ENCODE measurements at regions not wholly inside any gene's neighbourhood (a gene's known extent, or its start where the extent isn't known, plus 50 kb on each side); places are given as distances from the start of the nearest gene placed in this dataset.
"Not testable (repeated sequence)": the region's sequence is repeated elsewhere in the genome, so short reads cannot be mapped to it uniquely, and the experiment has no call there.

DNA sequence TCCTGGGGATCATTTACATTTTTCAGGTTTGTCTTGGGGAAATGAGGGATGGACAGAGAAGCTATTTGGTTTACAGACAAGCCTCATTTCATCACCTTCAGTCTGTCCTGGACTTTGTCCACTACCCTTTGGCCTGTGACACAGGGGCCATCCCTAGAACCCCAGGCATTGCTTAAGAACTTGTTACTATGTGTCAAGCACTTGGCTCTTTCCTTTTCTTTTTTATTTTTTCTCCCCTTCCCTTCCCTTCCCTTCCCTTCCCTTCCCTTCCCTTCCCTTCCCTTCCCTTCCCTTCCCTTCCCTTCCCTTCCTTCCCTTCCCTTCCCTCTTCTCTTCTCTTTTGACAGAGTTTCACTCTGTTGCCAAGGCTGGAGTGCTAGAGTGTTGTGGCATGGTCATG lies 253.1 kb downstream of the OLFM4 start:
- H3K4me1 Mint-ChIP-seq: no peaks in the 10 kb centered on the region
- H3K36me3 Mint-ChIP-seq (ENCODE audit: low read depth): no peaks in the 10 kb centered on the region
- CTCF ChIA-PET: interaction anchor here (0.6 kb wide), 1 partner anchor 39 kb away, joined by 6 read pairs; no protein-coding TSS in a partner anchor
- no peaks in the 10 kb centered on the region for H3K9me3 Mint-ChIP-seq
- DNase-seq: no peak
- POLR2A ChIA-PET: no interaction called here
- H3K27me3 Mint-ChIP-seq: no peaks in the 10 kb centered on the region
- H3K4me3 Mint-ChIP-seq: no peak overlapping the region
- H3K27ac Mint-ChIP-seq: no peak overlapping the region

DNA sequence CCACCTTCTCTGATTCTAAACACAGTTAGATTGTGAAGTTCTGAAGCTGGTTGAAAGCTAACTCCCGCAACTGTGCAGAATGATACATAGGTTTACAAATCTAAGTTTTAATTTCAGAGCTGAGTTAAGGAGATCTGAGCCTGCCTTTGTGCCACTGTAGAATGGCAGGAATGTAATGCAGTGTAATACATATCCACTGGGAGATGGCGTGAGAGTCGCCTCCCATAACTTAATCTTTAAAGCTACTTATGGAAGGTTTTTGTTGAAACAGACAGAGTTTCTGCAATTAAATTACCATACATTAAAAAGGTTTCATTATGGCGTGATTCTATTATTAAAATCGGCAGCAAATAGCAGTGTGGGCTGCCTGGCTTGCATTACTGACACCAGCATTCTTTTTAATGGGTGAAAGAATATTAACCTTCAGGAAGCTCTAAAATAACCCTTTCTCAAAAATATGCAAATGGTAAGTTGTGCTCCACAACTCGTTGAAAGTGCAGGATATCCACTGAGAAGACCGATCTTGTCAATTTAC lies 257.4 kb downstream of the OLFM4 start:
- Mint-ChIP-seq H3K9me3 (no peaks in the 10 kb centered on the region), H3K36me3 (ENCODE audit: low read depth) (no peaks in the 10 kb centered on the region), H3K27me3 (no peaks in the 10 kb centered on the region), H3K27ac (no peak overlapping the region), H3K4me1 (no peaks in the 10 kb centered on the region), H3K4me3 (no peak overlapping the region)
- ChIA-PET POLR2A (no interaction called here), CTCF (interaction anchor here (1.0 kb wide), 1 partner anchor 8 kb away, joined by 3 read pairs; no protein-coding TSS in a partner anchor)
- DNase-seq: no peak

DNA sequence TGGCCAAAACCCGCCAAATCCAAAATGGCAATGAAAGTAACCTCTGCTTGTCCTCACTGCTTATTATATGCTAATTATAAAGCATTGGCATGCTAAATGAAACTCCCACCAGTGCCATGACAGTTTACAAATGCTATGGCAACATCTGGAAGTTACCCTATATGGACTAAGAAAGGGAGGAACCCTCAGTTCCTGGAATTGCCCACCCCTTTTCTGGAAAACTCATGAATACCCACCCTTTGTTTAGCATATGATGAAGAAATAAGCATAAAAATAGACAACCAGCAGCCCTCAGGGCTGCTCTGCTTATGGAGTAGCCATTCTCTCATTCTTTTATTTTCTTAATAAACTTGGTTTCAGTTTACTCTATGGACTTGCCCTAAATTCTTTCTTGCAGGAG lies 269.8 kb downstream of the OLFM4 start:
- Mint-ChIP-seq H3K4me3 (no peak overlapping the region), H3K4me1 (no peaks in the 10 kb centered on the region), H3K36me3 (ENCODE audit: low read depth) (no peaks in the 10 kb centered on the region), H3K9me3 (no peaks in the 10 kb centered on the region), H3K27ac (no peak overlapping the region), H3K27me3 (no peaks in the 10 kb centered on the region)
- DNase-seq: no peak
- CTCF ChIA-PET: no interaction called here
- POLR2A ChIA-PET: no interaction called here

DNA sequence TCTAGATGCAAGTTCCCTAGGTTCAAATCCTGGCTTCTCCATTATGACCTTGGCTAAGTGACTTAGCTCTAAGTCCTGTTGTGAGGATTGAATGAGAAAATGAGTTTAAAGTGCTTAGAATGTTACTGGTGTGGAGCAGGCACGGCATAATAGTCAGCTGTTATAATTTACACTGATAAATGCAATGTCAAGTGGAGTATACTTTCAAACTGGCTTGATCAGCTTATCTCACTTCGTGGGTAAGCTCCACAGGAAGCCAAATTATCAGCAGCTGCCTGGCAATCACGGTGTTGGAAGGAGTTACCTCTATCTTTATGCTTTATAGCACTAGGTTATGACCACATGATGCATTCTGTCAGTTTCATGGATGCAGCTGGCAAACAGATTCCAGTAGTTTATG lies 272.8 kb downstream of the OLFM4 start:
- POLR2A ChIA-PET: no interaction called here
- no peaks in the 10 kb centered on the region for H3K9me3 Mint-ChIP-seq
- H3K4me1 Mint-ChIP-seq: no peaks in the 10 kb centered on the region
- CTCF ChIA-PET: no interaction called here
- no peak overlapping the region for H3K4me3 Mint-ChIP-seq
- H3K27me3 Mint-ChIP-seq: no peaks in the 10 kb centered on the region
- H3K27ac Mint-ChIP-seq: no peak overlapping the region
- DNase-seq: no peak
- no peaks in the 10 kb centered on the region for H3K36me3 Mint-ChIP-seq (ENCODE audit: low read depth)

DNA sequence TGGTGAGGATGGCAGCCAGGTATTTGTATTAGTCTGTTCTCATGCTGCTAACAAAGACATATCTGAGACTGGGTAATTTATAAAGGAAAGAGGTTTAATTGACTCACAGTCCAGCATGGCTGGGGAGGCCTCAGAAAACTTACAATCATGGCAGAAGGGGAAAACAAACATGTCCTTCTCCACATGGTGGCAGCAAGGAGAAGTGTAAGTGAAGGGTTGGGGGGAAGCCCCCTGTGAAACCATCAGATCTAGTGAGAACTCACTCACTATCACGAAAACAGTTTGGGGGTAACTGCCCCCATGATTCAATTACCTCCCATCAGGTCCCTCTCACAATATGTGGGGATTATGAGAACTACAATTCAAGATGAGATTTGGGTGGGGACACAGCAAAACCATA lies 276.8 kb downstream of the OLFM4 start:
- DNase-seq; H3K27me3 Mint-ChIP-seq; H3K27ac Mint-ChIP-seq; POLR2A ChIA-PET; H3K4me3 Mint-ChIP-seq; H3K9me3 Mint-ChIP-seq; H3K36me3 Mint-ChIP-seq (ENCODE audit: low read depth); CTCF ChIA-PET; H3K4me1 Mint-ChIP-seq: not testable (repeated sequence)

DNA sequence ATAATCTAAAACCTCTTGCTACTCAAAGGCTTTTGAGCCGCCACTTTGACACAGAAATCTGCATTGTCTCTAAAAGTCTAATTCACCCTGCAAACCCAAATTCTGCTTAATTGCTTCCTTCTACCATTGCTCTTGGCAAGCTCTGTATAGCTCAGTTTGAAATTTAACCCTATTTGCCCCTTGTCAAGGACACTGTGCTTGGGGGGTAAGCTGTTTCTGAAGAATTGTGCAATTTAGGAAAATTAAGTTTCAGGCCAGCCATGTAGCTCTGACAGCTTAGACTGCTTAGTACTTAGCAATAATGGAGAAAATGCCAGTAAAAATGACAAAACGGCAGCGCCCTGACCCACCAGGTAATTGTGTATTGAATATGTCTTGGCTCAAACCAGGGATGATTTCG lies 282.2 kb downstream of the OLFM4 start:
- POLR2A ChIA-PET: no interaction called here
- DNase-seq: no peak
- Mint-ChIP-seq H3K36me3 (ENCODE audit: low read depth) (no peaks in the 10 kb centered on the region), H3K4me1 (no peaks in the 10 kb centered on the region), H3K4me3 (no peak overlapping the region), H3K27ac (no peak overlapping the region), H3K27me3 (no peaks in the 10 kb centered on the region), H3K9me3 (no peaks in the 10 kb centered on the region)
- CTCF ChIA-PET: no interaction called here

DNA sequence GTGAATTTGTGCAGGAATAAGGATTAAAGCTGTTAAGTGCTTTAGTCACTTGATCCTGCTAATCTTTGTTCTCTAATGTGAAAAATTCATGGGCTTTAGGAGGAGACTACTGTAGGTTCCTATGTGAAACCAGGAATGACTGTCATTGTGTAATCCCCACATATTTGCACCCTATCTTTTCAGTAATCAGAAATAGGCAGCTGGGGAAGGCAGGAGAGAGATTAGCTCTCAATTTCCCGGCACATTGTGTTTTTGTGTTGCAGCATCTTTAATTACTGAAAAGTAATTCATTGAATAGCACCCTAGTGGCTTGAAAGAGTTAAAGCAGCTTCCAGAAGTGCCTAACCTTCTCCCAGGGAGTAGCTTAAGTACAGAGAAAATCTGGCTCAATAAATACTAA lies 282.9 kb downstream of the OLFM4 start:
- H3K9me3 Mint-ChIP-seq: no peaks in the 10 kb centered on the region
- H3K36me3 Mint-ChIP-seq (ENCODE audit: low read depth): no peaks in the 10 kb centered on the region
- ChIA-PET CTCF (no interaction called here), POLR2A (no interaction called here)
- no peak overlapping the region for H3K27ac Mint-ChIP-seq
- DNase-seq: no peak
- no peaks in the 10 kb centered on the region for H3K4me1 Mint-ChIP-seq
- H3K4me3 Mint-ChIP-seq: no peak overlapping the region
- no peaks in the 10 kb centered on the region for H3K27me3 Mint-ChIP-seq

DNA sequence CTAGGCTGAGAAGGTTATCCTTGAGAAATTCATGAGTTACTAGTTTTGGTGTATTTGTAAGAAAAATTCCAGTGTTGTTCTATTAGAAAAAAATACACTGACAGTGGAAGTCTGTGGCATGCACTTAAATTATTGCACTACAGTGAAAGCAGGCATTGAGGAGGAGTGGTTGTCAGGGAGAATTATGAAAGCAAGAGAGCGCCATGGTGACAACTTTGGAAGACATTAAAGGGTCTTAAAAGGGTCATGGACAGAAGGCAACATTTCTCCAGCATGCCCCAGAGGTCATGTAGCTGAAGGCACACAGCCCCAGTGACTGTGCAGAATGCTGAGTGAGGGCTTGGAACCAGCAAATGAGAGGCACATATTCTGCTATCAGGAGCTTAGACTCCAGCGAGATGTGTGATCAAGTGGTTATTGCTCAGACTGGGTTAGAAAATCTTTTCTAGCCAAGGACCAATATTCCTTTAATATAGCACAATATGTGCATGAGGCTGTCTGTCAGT lies 292.7 kb downstream of the OLFM4 start:
- ChIA-PET POLR2A (no interaction called here), CTCF (no interaction called here)
- no peaks in the 10 kb centered on the region for H3K36me3 Mint-ChIP-seq (ENCODE audit: low read depth)
- no peak for DNase-seq
- H3K4me1 Mint-ChIP-seq: no peaks in the 10 kb centered on the region
- no peaks in the 10 kb centered on the region for H3K27me3 Mint-ChIP-seq
- H3K9me3 Mint-ChIP-seq: no peaks in the 10 kb centered on the region
- H3K27ac Mint-ChIP-seq: no peak overlapping the region
- no peak overlapping the region for H3K4me3 Mint-ChIP-seq

DNA sequence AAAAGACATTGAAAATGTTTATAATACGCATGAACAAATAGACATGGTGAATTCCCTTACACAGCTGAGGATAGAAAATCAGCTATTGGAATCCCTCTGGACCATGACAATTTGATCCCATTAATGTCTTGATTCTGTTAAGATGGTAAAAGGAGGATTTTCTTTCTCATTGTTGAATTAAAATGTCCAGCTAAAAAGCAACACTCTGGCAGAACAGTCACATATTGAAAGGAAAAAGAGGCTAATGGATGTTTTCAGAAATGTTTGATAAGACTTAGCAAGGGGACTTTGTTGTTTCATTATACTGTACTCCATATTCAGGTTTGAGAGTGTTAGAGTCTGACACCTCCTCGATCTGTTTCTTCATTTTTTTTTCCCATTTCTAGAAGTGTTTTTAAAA lies 296.0 kb downstream of the OLFM4 start:
- H3K4me1 Mint-ChIP-seq: no peaks in the 10 kb centered on the region
- no peaks in the 10 kb centered on the region for H3K27me3 Mint-ChIP-seq
- no peak overlapping the region for H3K4me3 Mint-ChIP-seq
- no peak for DNase-seq
- ChIA-PET CTCF (no interaction called here), POLR2A (no interaction called here)
- H3K27ac Mint-ChIP-seq: no peak overlapping the region
- no peaks in the 10 kb centered on the region for H3K36me3 Mint-ChIP-seq (ENCODE audit: low read depth)
- H3K9me3 Mint-ChIP-seq: no peaks in the 10 kb centered on the region

DNA sequence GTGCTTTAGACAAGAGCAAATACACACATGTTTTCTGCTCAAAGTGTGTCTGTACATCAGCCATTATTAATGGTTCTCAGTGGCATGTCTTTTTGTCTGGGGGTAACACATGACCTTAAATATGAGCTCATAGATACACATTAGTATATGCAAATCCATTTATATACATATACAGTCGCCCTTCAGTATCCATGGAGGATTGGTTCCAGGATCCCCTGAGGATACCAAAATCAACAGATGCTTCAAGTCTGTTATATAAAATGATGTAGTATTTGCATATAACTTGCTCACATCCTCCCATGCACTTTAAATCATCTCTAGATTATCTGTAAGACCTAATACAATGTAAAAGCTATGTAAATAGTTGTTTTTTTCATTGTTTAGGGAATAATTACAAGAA lies 298.1 kb downstream of the OLFM4 start:
- Mint-ChIP-seq H3K27me3 (no peaks in the 10 kb centered on the region), H3K27ac (no peak overlapping the region), H3K4me1 (no peaks in the 10 kb centered on the region), H3K4me3 (no peak overlapping the region), H3K9me3 (no peaks in the 10 kb centered on the region), H3K36me3 (ENCODE audit: low read depth) (no peaks in the 10 kb centered on the region)
- DNase-seq: no peak
- CTCF ChIA-PET: no interaction called here
- POLR2A ChIA-PET: no interaction called here

DNA sequence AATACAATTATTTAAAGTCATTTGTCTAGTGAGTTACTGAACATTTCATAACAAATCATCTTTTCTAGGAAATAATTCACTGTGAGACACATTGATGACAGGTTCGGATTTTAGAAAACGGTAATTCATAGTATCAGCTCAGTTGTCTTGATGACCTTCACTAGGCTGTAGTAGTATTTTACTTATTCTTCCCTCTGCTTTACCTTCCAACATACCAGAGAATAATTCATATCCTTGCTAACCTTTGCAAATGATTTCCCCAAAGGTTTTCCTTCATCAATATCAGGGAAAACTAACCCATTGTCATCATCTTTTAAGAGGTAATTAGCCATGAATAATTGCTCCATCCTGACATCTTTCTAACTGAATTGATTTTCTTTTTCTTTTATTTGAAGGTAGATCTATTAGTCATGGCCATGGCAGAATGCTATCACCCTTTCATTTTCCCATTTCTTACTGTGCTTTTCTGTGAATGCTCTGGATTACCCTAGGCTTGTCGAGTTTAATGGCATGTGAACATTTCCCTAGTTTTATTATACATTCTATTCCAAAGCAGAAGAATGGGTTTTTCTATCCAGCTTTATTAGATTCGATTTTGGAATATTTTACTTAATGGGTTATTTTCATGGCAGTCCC lies 299.2 kb downstream of the OLFM4 start:
- no peaks in the 10 kb centered on the region for H3K9me3 Mint-ChIP-seq
- ChIA-PET CTCF (no interaction called here), POLR2A (no interaction called here)
- no peak for DNase-seq
- no peaks in the 10 kb centered on the region for H3K4me1 Mint-ChIP-seq
- H3K27ac Mint-ChIP-seq: no peak overlapping the region
- no peaks in the 10 kb centered on the region for H3K27me3 Mint-ChIP-seq
- no peaks in the 10 kb centered on the region for H3K36me3 Mint-ChIP-seq (ENCODE audit: low read depth)
- no peak overlapping the region for H3K4me3 Mint-ChIP-seq

DNA sequence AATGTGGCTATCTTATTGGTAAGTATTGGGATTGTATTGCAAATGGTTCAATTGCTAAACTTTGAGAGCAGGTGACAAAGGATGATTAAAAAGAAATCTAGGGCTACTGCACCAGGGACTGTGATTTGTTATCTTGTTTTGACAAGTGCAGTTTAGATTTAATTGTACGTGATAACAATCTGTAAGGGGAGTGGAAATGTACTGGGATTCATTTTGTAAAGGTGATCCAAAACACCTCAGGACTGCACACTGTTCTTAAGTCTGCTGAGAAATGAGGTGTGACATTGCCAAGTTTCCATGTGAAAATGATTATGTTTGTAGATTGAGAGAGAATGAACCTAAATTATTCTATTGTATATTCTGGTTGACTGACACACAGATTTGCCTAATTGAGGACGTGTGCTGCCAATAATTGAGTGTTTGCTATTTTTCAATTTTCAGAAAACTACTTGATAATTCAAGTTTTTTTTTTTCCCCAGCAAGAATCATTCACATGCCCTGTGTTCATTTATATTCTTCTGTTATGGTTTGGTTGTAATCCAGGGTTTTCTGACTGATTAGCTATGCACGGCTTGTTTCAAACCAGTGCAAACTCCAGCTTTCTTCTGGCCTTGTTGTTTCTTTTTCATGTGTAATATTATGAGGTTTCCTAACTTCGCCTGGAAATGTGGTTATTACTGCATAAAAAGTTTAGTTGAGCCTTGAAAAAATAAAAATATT lies 308.0 kb downstream of the OLFM4 start:
- no peaks in the 10 kb centered on the region for H3K9me3 Mint-ChIP-seq
- CTCF ChIA-PET: no interaction called here
- no peaks in the 10 kb centered on the region for H3K4me1 Mint-ChIP-seq
- H3K4me3 Mint-ChIP-seq: no peak overlapping the region
- H3K36me3 Mint-ChIP-seq (ENCODE audit: low read depth): no peaks in the 10 kb centered on the region
- H3K27ac Mint-ChIP-seq: no peak overlapping the region
- DNase-seq: no peak
- H3K27me3 Mint-ChIP-seq: no peaks in the 10 kb centered on the region
- POLR2A ChIA-PET: no interaction called here

DNA sequence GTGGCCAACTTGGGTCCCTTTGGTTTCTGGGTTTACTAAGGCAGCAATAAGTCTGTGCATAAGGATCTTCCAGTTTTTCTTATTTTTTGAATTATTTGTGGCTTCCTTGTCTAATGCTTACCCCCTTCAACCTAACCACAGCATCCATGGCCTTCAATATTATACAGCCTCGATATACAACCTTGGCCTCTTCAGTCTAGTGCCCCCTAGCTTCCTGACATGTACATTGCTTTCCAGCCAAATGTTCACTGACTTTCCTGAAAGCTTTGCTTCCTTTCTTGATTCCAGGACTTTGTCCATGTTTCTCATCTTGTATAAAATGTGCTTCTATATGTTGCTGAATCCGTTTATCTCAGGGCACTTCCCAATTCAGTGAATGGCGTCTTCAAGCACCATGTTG lies 310.1 kb downstream of the OLFM4 start:
- CTCF ChIA-PET: no interaction called here
- no peak for DNase-seq
- H3K27ac Mint-ChIP-seq: no peak overlapping the region
- no peaks in the 10 kb centered on the region for H3K27me3 Mint-ChIP-seq
- H3K4me1 Mint-ChIP-seq: no peaks in the 10 kb centered on the region
- no peaks in the 10 kb centered on the region for H3K36me3 Mint-ChIP-seq (ENCODE audit: low read depth)
- no peaks in the 10 kb centered on the region for H3K9me3 Mint-ChIP-seq
- POLR2A ChIA-PET: no interaction called here
- H3K4me3 Mint-ChIP-seq: no peak overlapping the region

Measured in activated CD4-positive, alpha-beta T cell treated with anti-CD3 and anti-CD28 coated beads, Interleukin-2, amount 10 ng/mL, durations not matched to agents 7 days and 5 days (primary cell).